Esophagus (tissue), 2 donors: ENCODE measurements at regions not wholly inside any gene's neighbourhood (a gene's known extent, or its start where the extent isn't known, plus 50 kb on each side); places are given as distances from the start of the nearest gene placed in this dataset.

Experiments used
- H3K27ac ChIP-seq, 2 donors: one replicate each; pipeline ENCODE4 v1.5.1; 2013; ENCODE audit warnings: low read depth in 2 of 2, mild to moderate bottlenecking in 2 of 2, inconsistent platforms in 1 of 2, low read length in 1 of 2, moderate library complexity in 1 of 2
- H3K27me3 ChIP-seq, 2 donors: one replicate each; pipeline ENCODE4 v1.6.1; 2013; ENCODE audit warnings: low read length in 2 of 2, control low read depth in 1 of 2, mild to moderate bottlenecking in 1 of 2; ENCODE audit not compliant: insufficient read depth in 2 of 2, control insufficient read depth in 1 of 2
- H3K36me3 ChIP-seq, 2 donors: one replicate each; pipeline ENCODE4 v1.6.1; 2013; ENCODE audit warnings: low read length in 1 of 2; ENCODE audit not compliant: control insufficient read depth in 2 of 2, insufficient read depth in 2 of 2
- H3K4me1 ChIP-seq, 2 donors: one replicate each; pipeline ENCODE4 v1.6.1; 2013; ENCODE audit warnings: low read length in 1 of 2; ENCODE audit not compliant: control insufficient read depth in 2 of 2, insufficient read depth in 2 of 2
- H3K4me3 ChIP-seq, 2 donors: one replicate each; pipeline ENCODE4 v1.5.1; 2013; ENCODE audit warnings: low read length in 2 of 2, mild to moderate bottlenecking in 2 of 2, low read depth in 1 of 2, moderate library complexity in 1 of 2
- H3K9me3 ChIP-seq, 2 donors: one replicate each; pipeline ENCODE4 v1.6.1; 2013; ENCODE audit warnings: mild to moderate bottlenecking in 2 of 2, low read depth in 1 of 2, low read length in 1 of 2, moderate library complexity in 1 of 2; ENCODE audit not compliant: control insufficient read depth in 2 of 2, insufficient read depth in 1 of 2
- WGBS, 2 donors: extraction: QIAGEN DNeasy Blood & Tissue Kit; methylation state at CpG; one replicate each; pipeline ENCODE4 v1.1.7; 2013; 5-methylcytosine and 5-hydroxymethylcytosine counted together
- donor health status: healthy with polysubstance abuse.
- donor health status: Bipolar disorder and iron deficiency.

DNA sequence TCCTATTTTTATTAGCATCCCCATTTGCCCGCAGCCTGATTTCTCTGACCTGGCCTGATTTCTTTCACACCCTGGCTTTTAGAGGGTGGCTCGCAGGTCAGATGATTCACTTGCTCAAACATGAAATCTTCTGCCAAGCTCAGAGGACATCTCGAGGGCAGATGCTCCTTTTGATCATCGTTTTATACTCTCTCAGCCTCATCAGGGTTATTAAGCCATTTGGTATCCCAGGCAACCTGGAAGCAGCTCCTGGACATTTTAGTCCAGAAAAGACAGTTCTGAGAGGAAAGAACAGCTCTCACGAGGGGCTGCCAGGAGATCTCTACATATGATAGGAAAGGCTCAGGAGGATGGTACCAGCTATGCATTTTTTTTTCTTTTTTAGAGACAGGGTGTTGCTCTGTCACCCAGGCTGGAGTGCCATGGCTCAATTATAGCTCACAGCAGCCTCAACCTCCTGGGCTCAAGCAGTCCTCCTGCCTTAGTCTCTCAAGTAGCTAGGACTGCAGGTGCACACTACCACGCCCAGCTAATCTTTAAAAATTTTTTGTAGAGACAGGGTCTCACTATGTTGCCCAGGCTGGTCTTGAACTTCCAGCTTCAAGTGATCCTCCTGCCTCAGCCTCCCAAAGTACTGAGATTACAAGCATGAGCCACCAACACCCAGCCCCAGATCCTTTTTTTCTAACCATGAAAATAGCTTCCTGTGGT lies 165.4 kb downstream of the KATNAL1 start:
- H3K27ac ChIP-seq = peak overlapping the region in 1 of 2 donors; percentile 84
- WGBS, 2 donors = 53 to 64% methylated on average over 6 of the region's 6 CpGs
- H3K27me3 ChIP-seq = no peaks in the 10 kb centered on the region

DNA sequence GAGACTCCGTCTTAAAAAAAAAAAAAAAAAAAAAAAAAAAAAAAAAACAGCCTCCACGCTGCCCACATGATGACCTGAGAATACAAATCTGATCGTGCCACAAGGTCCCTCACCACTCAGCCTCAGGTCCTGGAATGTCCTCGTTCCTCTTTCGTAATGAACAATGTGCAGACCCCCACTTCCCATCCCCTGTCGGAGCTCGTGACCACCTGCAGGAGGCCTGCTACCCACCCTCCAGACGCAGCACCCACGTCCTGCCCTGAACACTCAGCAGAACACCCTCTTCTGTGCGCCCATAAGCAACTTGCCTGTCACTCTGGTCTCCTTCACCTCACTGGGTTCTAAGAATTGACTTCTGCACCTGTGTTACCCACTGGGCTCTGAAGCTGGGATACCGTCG lies 166.4 kb downstream of the KATNAL1 start:
- no peak overlapping the region for H3K27ac ChIP-seq
- no peaks in the 10 kb centered on the region for H3K36me3 ChIP-seq
- peaks cover 6 to 8% of the 10 kb centered on the region in 2 donors for H3K4me1 ChIP-seq
- H3K27me3 ChIP-seq = no peaks in the 10 kb centered on the region
- H3K9me3 ChIP-seq = no peaks in the 10 kb centered on the region
- WGBS, 2 donors = 90 to 95% methylated on average over 11 to 12 of the region's 12 CpGs
- H3K4me3 ChIP-seq = no peak overlapping the region

More for the DNA sequence above, 165.4 kb downstream of the KATNAL1 start:
- Histone ChIP-seq H3K4me3 (no peak overlapping the region), H3K4me1 (peaks cover 6 to 8% of the 10 kb centered on the region in 2 donors), H3K9me3 (no peaks in the 10 kb centered on the region), H3K36me3 (no peaks in the 10 kb centered on the region)

DNA sequence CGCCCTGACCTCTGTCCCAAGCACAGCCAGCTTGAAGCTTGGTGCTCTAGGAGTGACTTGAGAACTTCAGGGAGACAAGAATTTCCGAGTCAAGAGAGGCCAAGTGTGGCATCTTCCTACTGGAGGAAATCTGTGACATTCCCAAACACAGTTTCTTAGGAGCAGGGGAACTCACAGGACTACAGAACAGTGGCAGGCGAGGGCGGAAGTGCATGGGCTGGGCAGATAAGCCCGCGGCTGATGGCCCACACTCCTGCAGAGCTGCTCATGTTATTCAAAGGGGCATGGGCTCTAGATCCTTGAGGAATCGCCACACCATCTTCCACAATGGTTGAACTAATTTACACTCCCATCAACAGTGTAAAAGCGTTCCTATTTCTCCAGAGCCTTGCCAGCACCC lies 168.8 kb downstream of the KATNAL1 start:
- WGBS, 2 donors = 69 to 70% methylated on average over 8 of the region's 8 CpGs
- Histone ChIP-seq H3K4me1 (peaks cover 5 to 7% of the 10 kb centered on the region in 2 donors), H3K27me3 (no peaks in the 10 kb centered on the region), H3K36me3 (no peaks in the 10 kb centered on the region), H3K4me3 (no peak overlapping the region), H3K27ac (no peak overlapping the region), H3K9me3 (no peaks in the 10 kb centered on the region)

DNA sequence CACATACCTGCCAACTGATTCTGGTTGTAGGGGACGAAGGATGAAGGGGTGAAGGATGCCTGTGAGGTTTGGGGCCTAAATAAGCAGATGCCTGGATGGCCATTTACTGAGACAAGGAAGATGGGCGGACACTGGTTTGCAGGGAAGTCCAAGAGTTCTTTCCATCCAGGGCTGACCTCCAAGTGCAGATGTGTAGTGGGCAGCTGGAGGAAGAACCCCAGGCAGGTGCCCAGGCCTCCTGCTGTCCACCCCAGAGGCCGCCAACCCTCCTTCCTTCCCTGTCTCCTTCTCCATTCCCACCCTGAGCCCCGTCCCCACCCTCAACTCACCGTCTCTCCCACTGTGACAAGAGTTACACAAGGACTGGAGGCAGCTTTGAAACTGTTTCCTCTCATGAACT lies 171.5 kb downstream of the KATNAL1 start:
- WGBS, 2 donors = 96 to 98% methylated on average over 5 of the region's 5 CpGs
- H3K4me3 ChIP-seq = no peak overlapping the region

DNA sequence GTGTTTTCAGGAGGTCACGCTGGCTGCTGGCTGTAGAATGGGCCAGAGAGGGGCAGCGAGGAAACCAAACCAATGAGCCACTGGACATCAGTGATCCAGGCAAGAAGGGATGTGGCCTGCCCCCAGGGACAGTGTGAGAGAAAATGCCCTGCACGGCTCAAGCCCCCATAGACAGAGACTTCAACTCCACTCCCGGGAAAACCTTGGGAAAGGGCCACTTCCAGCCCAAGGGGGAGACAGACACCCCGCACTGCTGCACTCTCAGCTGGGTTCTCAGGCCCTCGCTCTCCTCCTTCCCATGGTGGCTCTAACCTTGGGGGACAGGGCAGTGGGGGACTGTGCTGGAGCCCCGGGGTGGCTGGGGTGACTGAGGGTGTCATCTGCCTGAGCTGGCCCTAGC lies 172.0 kb downstream of the KATNAL1 start:
- Histone ChIP-seq H3K27ac (no peak overlapping the region), H3K4me1 (peaks cover 0 to 4% of the 10 kb centered on the region in 2 donors), H3K9me3 (no peaks in the 10 kb centered on the region), H3K27me3 (no peaks in the 10 kb centered on the region), H3K36me3 (no peaks in the 10 kb centered on the region), H3K4me3 (no peak overlapping the region)
- 89 to 95% methylated on average over 7 of the region's 7 CpGs for WGBS, 2 donors

More for the DNA sequence above, 171.5 kb downstream of the KATNAL1 start:
- H3K27ac ChIP-seq = no peak overlapping the region
- H3K9me3 ChIP-seq = no peaks in the 10 kb centered on the region
- H3K27me3 ChIP-seq = no peaks in the 10 kb centered on the region
- H3K36me3 ChIP-seq = no peaks in the 10 kb centered on the region
- peaks cover 0 to 4% of the 10 kb centered on the region in 2 donors for H3K4me1 ChIP-seq

DNA sequence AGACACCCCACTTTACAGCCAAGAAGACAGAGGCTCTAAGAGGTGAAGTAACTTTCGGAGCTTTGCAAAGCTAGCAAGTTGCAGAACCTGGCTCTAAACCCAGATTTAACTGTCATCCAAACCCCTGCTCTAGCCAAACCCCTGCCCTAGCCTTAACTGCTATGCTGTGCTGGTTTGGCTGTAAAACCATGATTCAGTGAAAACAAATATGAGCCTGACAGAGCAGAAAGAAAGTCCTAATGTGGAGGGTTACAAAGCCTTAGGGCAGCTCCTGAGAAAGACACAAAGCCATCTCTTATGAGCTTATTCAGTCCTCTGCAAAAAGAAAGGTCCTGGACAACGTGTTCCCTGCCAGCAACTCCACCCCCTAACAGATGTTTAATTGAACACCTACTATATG lies 172.8 kb downstream of the KATNAL1 start:
- Histone ChIP-seq H3K36me3 (no peaks in the 10 kb centered on the region), H3K4me3 (no peak overlapping the region), H3K27me3 (no peaks in the 10 kb centered on the region), H3K27ac (no peak overlapping the region), H3K4me1 (peaks cover 0 to 4% of the 10 kb centered on the region in 2 donors), H3K9me3 (no peaks in the 10 kb centered on the region)
- 67 to 72% methylated on average over 2 of the region's 2 CpGs for WGBS, 2 donors

DNA sequence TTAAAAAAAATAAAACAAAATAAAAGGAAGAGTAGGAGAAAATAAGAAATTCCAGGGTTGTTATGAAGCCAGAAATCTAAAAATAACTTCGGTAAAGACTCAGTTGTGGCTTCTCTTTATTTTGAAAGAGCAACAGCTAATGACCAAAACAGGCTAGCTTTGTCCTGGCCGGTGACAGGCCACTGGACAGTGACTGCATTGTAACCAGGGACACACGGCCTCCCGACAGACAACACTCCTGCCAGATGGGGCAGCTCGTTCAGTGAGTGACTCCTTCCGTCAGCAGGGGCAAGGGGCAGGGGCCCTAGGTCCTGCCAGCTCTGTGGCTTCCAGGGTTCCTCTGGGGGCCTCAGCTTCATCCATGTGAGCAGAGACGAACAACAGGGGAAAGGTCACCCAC lies 173.4 kb downstream of the KATNAL1 start:
- peaks cover 0 to 4% of the 10 kb centered on the region in 2 donors for H3K4me1 ChIP-seq
- 67 to 75% methylated on average over 7 of the region's 7 CpGs for WGBS, 2 donors
- H3K27me3 ChIP-seq = no peaks in the 10 kb centered on the region
- H3K9me3 ChIP-seq = no peaks in the 10 kb centered on the region
- no peak overlapping the region for H3K27ac ChIP-seq
- no peaks in the 10 kb centered on the region for H3K36me3 ChIP-seq
- H3K4me3 ChIP-seq = no peak overlapping the region

DNA sequence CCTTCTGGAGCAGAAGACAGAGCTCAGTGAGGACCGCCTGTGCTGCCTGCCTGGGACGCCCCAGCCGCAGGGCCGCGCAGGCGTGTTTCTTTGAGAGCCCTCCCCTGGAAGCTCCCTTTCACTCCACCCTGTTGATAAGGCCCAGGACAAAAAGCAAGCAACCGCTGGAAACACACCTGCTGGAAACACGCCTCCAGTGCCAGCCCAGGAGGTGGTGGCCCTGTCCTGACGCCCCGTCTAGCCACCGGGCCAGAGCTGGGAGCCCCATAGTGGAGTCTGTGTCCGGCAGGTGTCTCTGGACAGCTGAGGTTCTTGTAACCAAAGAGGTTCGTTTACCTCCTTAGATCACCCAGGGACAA lies 173.8 kb downstream of the KATNAL1 start:
- Histone ChIP-seq H3K4me3 (no peak overlapping the region), H3K9me3 (peaks cover 0 to 2% of the 10 kb centered on the region in 2 donors), H3K27ac (no peak overlapping the region), H3K27me3 (no peaks in the 10 kb centered on the region), H3K36me3 (no peaks in the 10 kb centered on the region), H3K4me1 (peaks cover 0 to 4% of the 10 kb centered on the region in 2 donors)
- WGBS, 2 donors = 84 to 92% methylated on average over 13 of the region's 13 CpGs

DNA sequence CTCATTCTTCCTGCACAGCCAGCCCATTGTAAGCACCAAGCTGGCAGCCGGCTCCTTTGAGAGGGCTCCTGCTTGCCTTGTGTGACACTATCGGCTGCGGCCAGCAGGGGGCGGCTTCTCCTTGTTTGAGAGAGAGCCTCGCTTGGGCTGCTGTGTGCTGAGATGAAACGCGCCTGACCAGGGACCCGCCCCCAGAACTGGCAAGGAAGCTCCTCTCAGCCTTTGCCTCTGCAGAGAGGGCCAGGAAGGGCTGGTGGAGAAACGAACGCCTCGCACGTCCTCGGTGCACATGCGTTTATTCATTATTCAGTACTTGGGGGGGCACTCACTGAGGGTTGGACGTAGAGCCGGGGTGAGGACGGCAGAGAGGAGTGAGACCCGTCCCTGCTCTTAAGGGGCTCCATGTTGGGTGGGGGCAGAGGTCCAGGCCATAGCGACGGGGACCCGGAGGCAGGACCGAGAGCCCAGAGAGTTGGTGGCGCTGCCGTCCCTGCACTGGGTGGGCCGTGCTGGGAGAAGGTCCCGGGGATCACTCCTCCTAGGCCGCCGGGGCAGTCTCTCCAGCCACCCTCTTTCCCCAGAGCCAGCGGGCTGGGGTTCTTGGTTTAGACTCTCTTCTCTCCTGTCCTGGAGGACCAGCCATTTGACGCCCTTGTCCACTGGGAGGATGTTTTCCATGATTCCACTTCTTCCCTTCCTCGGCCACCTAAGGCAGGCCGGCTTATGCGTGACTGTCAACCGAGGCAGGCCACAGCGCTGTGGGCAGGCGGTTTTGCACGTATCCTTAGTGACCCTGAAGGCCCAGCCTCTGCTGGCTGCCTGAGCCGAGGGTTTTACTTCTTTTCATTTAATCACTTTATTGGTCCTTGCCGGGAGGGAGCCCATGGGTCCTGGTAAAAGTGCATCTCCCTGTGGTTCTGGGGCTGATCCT lies 174.5 kb downstream of the KATNAL1 start:
- Histone ChIP-seq H3K36me3 (no peaks in the 10 kb centered on the region), H3K27me3 (no peaks in the 10 kb centered on the region), H3K9me3 (peaks cover 0 to 3% of the 10 kb centered on the region in 2 donors), H3K4me3 (no peak overlapping the region), H3K4me1 (peaks cover 0 to 4% of the 10 kb centered on the region in 2 donors), H3K27ac (no peak overlapping the region)
- WGBS, 2 donors = 50 to 56% methylated on average over 39 of the region's 39 CpGs
